Tibial nerve (tissue), 4 donors: ENCODE measurements at regions not wholly inside any gene's neighbourhood (a gene's known extent, or its start where the extent isn't known, plus 50 kb on each side); places are given as distances from the start of the nearest gene placed in this dataset.

ENCODE experiments used
- DNase-seq, 2 donors: peaks; one replicate each; pipeline ENCODE4 v3.0.0-alpha.2; 2019; ENCODE audit warnings: low spot score in 2 of 2
- H3K27ac ChIP-seq, 4 donors: fragments of 200-600 bp; sonication (generic) in 3 of 4; one replicate each; pipeline ENCODE4 v1.5.1; 2017 to 2019; ENCODE audit warnings: mild to moderate bottlenecking in 1 of 4
- H3K27me3 ChIP-seq, 2 donors: fragments of 200-600 bp; sonication (generic) in 1 of 2; one replicate each; pipeline versions ENCODE4 v1.5.1 to v1.6.0; 2017 to 2019
- H3K36me3 ChIP-seq, 3 donors: fragments of 200-600 bp; sonication (generic); one replicate each; pipeline ENCODE4 v1.5.1; 2018 to 2019
- H3K4me1 ChIP-seq, 4 donors: fragments of 200-600 bp; sonication (generic) in 3 of 4; one replicate each; pipeline ENCODE4 v1.5.1; 2017 to 2019
- H3K4me3 ChIP-seq, 4 donors: fragments of 200-600 bp; sonication (generic) in 3 of 4; one replicate each; pipeline ENCODE4 v1.5.1; 2017 to 2019; ENCODE audit warnings: mild to moderate bottlenecking in 1 of 4, moderate library complexity in 1 of 4
- H3K9me3 ChIP-seq, 4 donors: fragments of 200-600 bp; sonication (generic) in 3 of 4; one replicate each; pipeline ENCODE4 v1.5.1; 2017 to 2019
- EP300 ChIP-seq, 2 donors: sonication (generic); formaldehyde crosslinking; IDR thresholded peaks; one replicate each; pipeline ENCODE4 v1.6.1; 2017; ENCODE audit warnings: antibody characterized with exemption in 2 of 2, mild to moderate bottlenecking in 1 of 2
- POLR2A ChIP-seq, 2 donors: fragments of 450-650 bp; IDR thresholded peaks; one replicate each; pipeline ENCODE4 v1.6.1; 2017; ENCODE audit warnings: antibody characterized with exemption in 2 of 2, mild to moderate bottlenecking in 2 of 2, moderate library complexity in 2 of 2
- WGBS, 2 donors: methylation state at CpG; one replicate each; pipeline ENCODE4 v1.1.5; 2018; 5-methylcytosine and 5-hydroxymethylcytosine counted together
- TF ChIP-seq, protein P1 (sequence below), 5 experiments: fragments of 200-600 bp in 3 of 5; fragments of 450-650 bp in 2 of 5; sonication (generic) in 3 of 5; IDR thresholded peaks; one replicate each; pipeline ENCODE4 v1.5.1; 2016 to 2019; ENCODE audit warnings: antibody characterized with exemption in 5 of 5, mild to moderate bottlenecking in 3 of 5, moderate library complexity in 2 of 5

GRCh38 chr10:60652628-60653027 is 125.7 kb upstream of the CDK1 start:
- 85 to 88% methylated on average over 6 of the region's 6 CpGs for WGBS, 2 donors

DNA sequence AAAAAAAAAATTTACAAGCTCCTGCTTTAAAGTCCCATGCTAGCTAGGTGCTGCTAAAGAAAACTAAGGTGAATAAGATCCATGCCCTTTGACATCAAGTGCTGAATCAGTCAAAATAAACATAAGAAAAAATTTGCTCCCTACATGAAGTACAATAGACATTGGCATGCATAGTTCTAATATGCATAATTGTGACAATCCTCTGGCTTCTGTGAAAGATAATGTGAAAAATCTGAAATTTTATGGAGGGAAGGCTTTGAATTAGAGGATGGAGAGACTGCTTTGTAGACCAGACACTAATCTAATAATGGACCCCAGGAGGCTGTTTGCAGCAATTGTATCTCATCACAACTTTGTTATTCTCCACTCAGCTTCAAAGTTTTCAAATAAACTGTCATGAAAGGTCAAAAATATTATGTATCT is 127.9 kb upstream of the CDK1 start:
- H3K4me3 ChIP-seq = no peak overlapping the region
- TF ChIP-seq, protein P1, sequence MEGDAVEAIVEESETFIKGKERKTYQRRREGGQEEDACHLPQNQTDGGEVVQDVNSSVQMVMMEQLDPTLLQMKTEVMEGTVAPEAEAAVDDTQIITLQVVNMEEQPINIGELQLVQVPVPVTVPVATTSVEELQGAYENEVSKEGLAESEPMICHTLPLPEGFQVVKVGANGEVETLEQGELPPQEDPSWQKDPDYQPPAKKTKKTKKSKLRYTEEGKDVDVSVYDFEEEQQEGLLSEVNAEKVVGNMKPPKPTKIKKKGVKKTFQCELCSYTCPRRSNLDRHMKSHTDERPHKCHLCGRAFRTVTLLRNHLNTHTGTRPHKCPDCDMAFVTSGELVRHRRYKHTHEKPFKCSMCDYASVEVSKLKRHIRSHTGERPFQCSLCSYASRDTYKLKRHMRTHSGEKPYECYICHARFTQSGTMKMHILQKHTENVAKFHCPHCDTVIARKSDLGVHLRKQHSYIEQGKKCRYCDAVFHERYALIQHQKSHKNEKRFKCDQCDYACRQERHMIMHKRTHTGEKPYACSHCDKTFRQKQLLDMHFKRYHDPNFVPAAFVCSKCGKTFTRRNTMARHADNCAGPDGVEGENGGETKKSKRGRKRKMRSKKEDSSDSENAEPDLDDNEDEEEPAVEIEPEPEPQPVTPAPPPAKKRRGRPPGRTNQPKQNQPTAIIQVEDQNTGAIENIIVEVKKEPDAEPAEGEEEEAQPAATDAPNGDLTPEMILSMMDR (IDR thresholded peaks at IDR 0.05) = no peak
- no peak for TF ChIP-seq POLR2A (IDR thresholded peaks at IDR 0.05)
- TF ChIP-seq EP300 (IDR thresholded peaks at IDR 0.05) = no peak
- H3K9me3 ChIP-seq = no peaks in the 10 kb centered on the region
- H3K27ac ChIP-seq = no peak overlapping the region
- H3K4me1 ChIP-seq = peaks cover 0 to 16% (median 4%) of the 10 kb centered on the region in 4 donors
- DNase-seq = no peak
- H3K36me3 ChIP-seq = no peaks in the 10 kb centered on the region
- H3K27me3 ChIP-seq = no peaks in the 10 kb centered on the region

More at GRCh38 chr10:60652628-60653027, 125.7 kb upstream of the CDK1 start:
- Histone ChIP-seq H3K36me3 (no peaks in the 10 kb centered on the region), H3K4me1 (no peaks in the 10 kb centered on the region), H3K27me3 (no peaks in the 10 kb centered on the region), H3K9me3 (peaks cover 0 to 3% (median 0%) of the 10 kb centered on the region in 4 donors), H3K27ac (no peak overlapping the region), H3K4me3 (no peak overlapping the region)
- DNase-seq = no peak
- no peak for TF ChIP-seq POLR2A (IDR thresholded peaks at IDR 0.05)
- TF ChIP-seq, protein P1 (IDR thresholded peaks at IDR 0.05) = no peak
- TF ChIP-seq EP300 (IDR thresholded peaks at IDR 0.05) = no peak

- TF ChIP-seq POLR2A (IDR thresholded peaks at IDR 0.05) (no peak), EP300 (IDR thresholded peaks at IDR 0.05) (no peak)
- TF ChIP-seq, protein P1 (IDR thresholded peaks at IDR 0.05) = no peak
- H3K9me3 ChIP-seq = no peaks in the 10 kb centered on the region
- H3K27ac ChIP-seq = no peak overlapping the region
- DNase-seq = no peak
- 49 to 54% methylated on average over 4 of the region's 4 CpGs for WGBS, 2 donors
- H3K36me3 ChIP-seq = no peaks in the 10 kb centered on the region
- no peak overlapping the region for H3K4me3 ChIP-seq
- no peaks in the 10 kb centered on the region for H3K27me3 ChIP-seq
- peaks cover 0 to 18% (median 4%) of the 10 kb centered on the region in 4 donors for H3K4me1 ChIP-seq
These were observed 128.5 kb upstream of the CDK1 start for GRCh38 chr10:60649485-60650377.

- no peak overlapping the region for H3K27ac ChIP-seq
- no peaks in the 10 kb centered on the region for H3K27me3 ChIP-seq
- no peak overlapping the region for H3K4me3 ChIP-seq
- no peak for DNase-seq
- H3K9me3 ChIP-seq = no peaks in the 10 kb centered on the region
- peaks cover 0 to 18% (median 4%) of the 10 kb centered on the region in 4 donors for H3K4me1 ChIP-seq
- WGBS, 2 donors = 93 to 95% methylated on average over 2 of the region's 2 CpGs
- H3K36me3 ChIP-seq = no peaks in the 10 kb centered on the region
- TF ChIP-seq EP300 (IDR thresholded peaks at IDR 0.05) (no peak), POLR2A (IDR thresholded peaks at IDR 0.05) (no peak)
- TF ChIP-seq, protein P1 (IDR thresholded peaks at IDR 0.05) = no peak
These were observed 129.5 kb upstream of the CDK1 start for GRCh38 chr10:60648761-60649160.
